Stimulated activated CD8-positive, alpha-beta memory T cell treated with anti-CD3 and anti-CD28 coated beads, Interleukin-15, amount 100 ng/mL, for 48 hours (primary cell): ENCODE measurements at regions not wholly inside any gene's neighbourhood (a gene's known extent, or its start where the extent isn't known, plus 50 kb on each side); places are given as distances from the start of the nearest gene placed in this dataset.

Experiments
- DNase-seq, 2 donors: peaks; one replicate each; pipeline ENCODE4 v3.0.0-alpha.2; 2020; ENCODE audit warnings: low read depth in 2 of 2

DNA sequence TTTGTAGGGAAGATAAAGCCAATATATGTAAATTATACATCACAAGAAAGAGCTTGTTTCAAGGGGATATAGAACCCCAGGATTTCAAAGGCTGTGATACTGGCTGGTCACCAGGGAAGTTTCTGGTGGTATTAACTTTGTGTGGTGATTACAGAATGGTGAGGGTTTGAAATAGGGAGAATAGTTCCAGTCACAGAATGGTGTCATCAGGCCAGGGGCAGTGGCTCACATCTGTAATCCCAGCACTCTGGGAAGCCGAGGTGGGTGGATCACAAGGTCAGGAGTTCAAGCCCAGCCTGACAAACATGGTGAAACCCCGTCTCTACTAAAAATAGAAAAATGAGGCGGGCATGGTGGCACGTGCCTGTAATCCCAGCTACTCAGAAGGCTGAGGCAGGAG is 183.8 kb upstream of the XYLT1 start:
- DNase-seq = no peak

- no peak for DNase-seq
These were observed 183.4 kb upstream of the XYLT1 start for GRCh38 chr16:17654142-17654541.

DNA sequence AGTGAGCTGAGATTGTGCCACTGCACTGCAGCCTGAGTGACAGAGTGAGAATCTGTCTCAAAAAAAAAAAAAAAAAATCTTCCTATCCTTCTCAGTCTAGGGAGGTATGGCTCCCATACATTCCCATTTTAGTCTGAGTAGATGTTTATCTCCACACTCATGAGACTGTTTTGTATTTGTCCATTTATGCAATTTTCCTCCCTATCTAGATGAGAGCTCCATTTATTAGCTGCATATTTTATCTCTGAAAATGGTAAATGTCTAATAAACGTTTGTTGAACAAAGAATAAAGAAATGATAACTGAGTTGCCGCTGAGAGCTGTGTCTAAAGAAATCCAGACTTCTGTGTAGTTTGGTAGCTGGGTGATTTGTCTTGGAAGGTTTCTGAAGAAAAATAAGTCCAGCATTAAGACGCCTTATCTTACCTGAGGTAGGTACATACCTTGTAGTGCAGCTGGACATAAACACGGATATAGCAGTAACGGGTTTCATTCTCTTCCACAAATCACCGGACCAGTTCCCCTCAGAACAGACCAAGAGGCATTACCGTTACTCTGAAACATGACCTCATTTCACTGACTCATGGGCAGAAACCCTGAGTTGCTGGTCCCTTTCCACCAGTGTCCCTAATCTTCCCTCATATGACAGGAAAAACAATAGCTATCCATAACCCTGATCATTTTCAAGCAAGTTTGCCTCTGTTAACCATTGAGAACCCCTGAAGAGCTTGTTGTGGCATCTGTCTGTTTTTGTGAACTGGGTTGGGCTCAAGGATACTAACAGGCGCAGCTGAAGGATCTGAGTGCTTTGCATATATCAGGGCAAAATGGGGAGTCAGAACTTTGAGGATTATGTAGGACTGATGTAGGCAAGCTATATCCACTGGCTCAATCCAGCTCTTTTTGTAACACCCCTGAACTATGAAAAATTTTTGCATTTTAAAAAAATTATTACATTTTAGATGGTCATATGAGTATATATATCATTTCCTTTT is 177.4 kb upstream of the XYLT1 start:
- no peak for DNase-seq

GRCh38 chr16:17643935-17644334 is 173.2 kb upstream of the XYLT1 start:
- DNase-seq = no peak

GRCh38 chr16:17641990-17642389 is 171.2 kb upstream of the XYLT1 start:
- DNase-seq = no peak

- DNase-seq = no peak
These were observed 167.4 kb upstream of the XYLT1 start for GRCh38 chr16:17638134-17638533.

DNA sequence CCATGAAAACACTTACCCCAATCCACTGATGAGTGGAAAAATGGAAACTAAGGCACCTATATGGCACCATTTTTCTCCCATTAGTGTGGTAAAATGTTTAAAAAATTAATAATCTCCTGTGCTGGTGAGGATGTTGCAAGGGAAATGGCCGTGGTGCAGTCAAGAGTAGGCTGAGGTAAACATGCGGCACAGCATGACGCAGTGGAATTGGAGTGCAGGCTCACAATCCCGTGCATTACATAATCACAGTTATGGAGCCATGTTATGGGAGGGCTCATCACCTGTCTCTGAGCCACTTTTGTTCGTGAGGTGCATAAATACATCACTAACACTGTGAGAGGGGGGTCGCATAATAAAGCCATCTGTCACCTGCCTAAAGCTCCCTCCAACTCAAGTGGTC is 164.4 kb upstream of the XYLT1 start:
- no peak for DNase-seq

DNA sequence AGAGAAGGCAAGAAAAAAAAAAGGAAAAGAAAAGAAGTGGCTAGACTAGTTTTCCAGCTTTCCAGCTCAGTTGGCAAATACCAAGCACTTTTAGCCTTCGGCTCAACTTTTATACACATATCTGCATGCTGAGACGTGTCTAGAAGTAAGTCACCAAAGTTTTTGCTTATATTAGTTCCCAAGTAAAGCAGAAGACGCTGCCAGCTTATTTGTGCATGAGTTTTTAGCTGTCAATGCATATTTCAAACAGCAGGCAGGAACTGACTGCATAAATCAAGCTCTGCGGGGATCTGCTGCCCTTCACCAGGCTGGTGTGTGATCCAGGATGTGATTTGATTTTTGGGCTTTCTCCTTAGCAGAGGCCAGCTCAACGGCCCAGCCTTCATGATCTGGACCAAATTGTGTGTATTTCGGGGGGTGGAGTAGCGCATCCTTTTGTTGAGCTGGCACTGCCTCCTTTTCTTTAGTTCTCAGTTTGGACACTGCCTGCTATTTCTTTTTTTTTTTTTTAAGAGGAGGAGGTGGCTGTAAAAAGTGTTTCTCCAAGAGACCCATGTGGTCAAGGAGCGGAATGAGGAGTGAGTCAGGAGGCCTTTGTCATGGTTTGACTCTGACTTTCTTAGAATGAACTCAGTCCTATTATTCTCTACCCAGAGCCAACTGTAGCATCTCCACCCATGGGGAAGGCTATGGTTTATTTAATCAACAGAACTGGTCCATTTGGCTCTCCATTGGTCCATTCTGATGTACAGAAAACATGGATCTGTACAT is 162.6 kb upstream of the XYLT1 start:
- DNase-seq = no peak

DNA sequence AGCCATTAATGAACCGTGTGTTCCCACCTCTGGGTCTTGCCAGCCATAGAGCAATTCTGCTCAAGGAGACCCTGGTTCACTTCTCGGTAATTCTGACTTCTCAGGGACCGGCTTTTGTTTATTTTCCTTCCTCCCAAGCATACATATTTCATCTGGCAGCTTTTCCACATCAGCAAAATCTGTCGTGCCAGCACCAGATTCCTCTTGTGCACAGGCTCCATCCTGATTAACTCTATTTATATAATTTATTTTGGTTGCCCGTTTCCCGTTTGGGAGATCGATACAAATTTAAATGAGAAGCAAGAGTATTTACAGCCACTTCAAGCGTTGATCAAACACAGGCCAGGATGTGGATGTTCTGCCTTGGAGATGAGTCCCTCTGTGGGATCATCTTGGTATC is 161.9 kb upstream of the XYLT1 start:
- no peak for DNase-seq

DNA sequence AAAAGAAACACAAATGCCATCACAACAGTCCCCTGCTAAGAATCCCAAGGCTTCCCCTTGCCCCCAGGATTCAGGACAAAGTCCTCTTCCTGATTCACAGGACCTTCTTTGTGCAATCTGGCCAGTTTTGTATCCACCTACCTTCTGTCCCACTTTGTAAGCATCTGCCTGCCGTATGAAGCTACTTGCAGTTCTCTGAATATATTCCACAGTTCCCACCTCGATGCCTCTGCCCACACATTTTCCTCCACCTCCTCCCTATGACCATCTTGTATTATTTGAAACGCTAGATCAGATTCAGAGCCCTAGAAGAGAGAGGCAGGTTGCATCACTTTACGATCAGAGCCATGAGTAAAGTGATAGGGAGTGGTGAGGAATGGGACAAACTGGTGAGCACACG is 159.2 kb upstream of the XYLT1 start:
- no peak for DNase-seq

GRCh38 chr16:17628983-17629382 is 158.2 kb upstream of the XYLT1 start:
- DNase-seq = no peak

- no peak for DNase-seq
These were observed 151.6 kb upstream of the XYLT1 start for GRCh38 chr16:17622366-17622765.

DNA sequence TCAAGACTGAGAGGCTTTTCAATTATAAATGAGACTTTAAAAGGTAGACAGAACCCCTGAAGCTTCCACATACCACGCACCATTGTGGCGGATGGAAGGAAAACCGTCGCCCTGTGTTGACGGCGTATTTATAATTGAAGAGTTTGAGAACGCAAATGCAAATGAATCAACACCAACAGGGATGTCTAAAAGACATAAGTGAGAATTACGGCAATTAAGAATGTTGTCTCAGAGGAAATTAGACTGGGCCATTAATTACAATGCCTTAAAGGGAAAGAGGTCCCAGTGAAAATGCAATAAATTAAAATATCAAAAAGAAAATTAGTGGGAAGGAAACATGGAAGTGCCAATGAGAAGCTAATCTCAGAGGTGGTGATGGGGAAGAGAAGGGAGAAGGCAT is 148.5 kb upstream of the XYLT1 start:
- DNase-seq = no peak

GRCh38 chr16:17617021-17617552 is 146.3 kb upstream of the XYLT1 start:
- no peak for DNase-seq

- no peak for DNase-seq
These were observed 141.6 kb upstream of the XYLT1 start for GRCh38 chr16:17612336-17612735.

DNA sequence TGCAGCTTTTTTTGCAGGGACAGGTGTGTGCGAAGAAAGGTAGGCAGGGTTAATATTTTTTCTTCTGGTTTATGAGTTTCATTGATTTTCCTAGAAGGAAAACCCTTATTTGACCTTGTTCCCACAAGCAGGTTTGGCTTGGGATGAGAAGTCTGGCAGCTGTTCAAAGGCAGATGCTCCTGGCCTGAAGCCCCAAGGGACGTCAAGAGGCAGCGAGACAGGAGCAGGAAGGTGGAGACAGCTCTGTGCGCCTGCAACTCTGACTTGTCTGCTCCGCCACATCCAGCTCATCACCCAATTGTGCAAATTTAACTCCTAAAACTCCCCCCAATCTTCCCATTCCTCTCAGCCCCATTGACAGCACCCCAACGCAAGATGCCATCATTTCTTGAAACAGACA is 136.8 kb upstream of the XYLT1 start:
- DNase-seq = no peak

- DNase-seq = no peak
These were observed 136.3 kb upstream of the XYLT1 start for GRCh38 chr16:17607075-17607509.

GRCh38 chr16:17606460-17606859 is 135.7 kb upstream of the XYLT1 start:
- DNase-seq = no peak

DNA sequence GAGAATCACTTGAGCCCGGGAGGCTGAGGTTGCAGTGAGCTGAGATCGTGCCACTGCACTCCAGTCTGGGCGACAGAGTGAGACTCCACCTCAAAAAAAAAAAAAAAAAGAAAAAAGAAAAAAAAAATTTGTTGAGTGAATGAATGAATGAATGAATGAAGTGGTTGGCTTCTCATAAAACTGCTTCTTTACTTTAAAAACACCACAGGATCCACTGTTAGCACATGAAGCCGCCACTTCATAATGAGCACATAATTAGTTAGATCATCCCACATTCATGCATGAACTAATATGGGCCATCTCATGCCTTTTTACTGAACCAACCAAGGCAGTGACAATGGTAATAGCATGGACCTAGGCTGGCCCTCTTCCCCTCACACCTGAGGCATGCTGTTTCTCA is 135.0 kb upstream of the XYLT1 start:
- DNase-seq = no peak

GRCh38 chr16:17603626-17604025 is 132.9 kb upstream of the XYLT1 start:
- DNase-seq = no peak

GRCh38 chr16:17602678-17603077 is 131.9 kb upstream of the XYLT1 start:
- DNase-seq = no peak

DNA sequence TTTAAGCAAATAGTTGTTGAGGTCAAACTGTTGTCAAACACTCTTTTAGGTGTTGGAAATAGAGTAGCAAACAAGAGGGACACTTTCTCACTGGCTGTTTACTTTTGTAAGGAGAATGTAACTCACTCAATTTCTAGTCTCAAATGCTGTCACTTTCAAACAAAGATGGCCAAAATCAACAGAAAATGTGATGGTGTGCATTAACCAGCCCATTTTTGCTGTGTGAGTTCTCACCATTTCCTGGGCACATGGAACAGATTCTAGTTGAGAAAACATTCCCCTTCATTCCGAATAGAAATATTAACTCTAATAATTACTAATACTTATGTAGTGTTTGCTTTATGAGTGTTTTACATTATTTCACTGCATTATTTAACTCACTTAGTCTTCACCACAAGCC is 128.2 kb upstream of the XYLT1 start:
- no peak for DNase-seq
